Activated CD4-positive, alpha-beta T cell treated with anti-CD3 and anti-CD28 coated beads, Interleukin-10, Interleukin-2, amounts not matched to agents 100 ng/mL and 50 ng/mL, durations not matched to agents 16 hours and 8 hours (primary cell): ENCODE measurements at regions not wholly inside any gene's neighbourhood (a gene's known extent, or its start where the extent isn't known, plus 50 kb on each side); places are given as distances from the start of the nearest gene placed in this dataset.

Experiments used
- DNase-seq: peaks from one replicate; pipeline ENCODE4 v3.0.0-alpha.2; 2020

- DNase-seq = no peak
Measured at GRCh38 chr2:6425032-6425431, 440.7 kb downstream of the CMPK2 start.

DNA sequence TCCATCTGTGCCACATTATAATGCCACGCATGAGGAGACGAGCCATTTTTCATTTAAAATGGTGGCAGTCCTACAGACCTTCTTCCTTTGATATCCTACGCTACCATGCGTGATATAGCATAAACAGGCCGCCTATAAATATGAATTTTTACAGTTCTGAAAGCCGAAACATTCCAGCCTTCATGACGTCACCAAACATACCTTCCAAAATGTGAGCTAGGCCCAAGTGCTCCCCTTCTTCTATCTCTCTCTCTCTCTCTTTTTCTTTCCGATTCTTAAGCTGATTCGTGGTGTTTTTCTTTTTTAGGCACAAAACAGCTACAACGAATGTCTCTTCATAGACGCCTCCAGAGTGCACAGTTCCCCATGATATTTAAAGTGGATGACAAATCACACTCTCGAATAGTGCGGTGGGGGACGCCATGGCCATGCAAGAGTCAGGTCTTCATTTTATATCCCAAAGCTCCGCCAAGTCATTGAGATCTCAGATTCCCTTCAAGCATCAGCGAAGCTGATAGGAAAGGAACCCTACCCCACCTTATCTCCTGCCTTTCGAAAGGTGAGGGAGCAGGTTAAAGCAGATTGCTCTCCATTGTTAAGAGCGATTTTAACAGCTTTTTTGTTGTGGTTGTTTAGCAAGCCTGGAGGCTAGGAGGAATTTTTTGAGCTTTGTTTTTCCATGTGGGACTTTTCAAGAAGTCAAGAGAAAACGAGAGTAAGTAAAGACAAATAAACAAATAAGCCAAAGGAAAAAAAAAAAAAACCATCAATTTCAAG is 436.3 kb downstream of the CMPK2 start:
- DNase-seq = no peak

GRCh38 chr2:6434438-6434837 is 431.3 kb downstream of the CMPK2 start:
- DNase-seq = no peak

DNA sequence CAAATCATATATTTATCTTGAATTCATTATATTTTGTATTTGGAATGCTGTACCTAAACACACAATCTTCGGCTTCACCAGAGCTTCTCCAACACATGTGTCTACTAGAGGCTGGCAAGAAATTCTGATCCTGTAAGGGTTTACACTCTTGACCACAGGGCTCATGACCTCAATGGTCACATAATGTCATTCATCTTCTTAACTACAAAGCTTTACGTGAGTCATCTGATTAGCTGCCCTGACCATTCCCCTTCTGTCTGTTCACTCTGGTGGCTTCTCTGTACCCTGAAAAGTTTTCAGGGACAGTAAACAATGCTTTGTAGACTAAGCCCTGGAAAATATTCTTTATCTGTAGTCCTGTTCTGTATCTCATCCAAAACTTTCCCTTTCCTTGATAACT is 423.9 kb downstream of the CMPK2 start:
- DNase-seq = no peak

GRCh38 chr2:6442252-6442985 is 423.3 kb downstream of the CMPK2 start:
- no peak for DNase-seq

DNA sequence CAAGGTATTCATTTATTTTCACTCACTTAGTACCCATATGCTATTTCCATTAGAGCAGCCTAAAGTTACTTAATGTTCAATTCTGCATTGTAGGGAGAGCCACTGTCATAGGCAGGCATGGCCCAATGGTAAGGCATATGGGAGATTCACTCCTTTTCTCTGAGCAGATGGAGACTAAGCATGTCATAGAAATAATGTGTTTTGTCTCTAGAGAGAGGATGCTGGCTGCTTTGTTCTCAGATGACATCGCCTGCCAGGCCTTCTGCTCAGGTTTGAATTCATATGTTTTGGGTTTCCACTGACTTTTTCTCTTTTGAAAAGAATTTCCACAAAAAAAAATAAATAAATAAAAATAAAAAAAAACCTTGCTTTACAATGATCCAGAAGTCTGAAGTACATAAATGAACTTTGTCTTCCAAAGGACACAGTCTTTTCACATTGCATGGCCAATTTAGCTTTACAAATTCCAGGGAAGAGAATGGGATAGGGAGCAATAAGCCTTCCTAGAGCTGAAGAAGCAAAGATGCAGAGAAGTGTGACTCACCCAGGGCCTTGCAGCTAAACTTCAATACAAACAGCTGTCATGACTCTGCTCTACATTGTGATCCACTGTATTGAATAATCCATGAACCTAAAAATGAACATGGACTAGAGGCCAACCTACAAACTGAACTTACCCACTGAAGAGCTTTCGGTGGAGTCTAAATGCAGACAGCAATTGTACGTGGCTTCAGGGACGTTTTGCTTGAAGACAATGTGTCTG is 422.5 kb downstream of the CMPK2 start:
- DNase-seq = no peak

GRCh38 chr2:6444514-6444913 is 421.2 kb downstream of the CMPK2 start:
- no peak for DNase-seq

- no peak for DNase-seq
Measured at GRCh38 chr2:6445156-6445555, 420.6 kb downstream of the CMPK2 start.

GRCh38 chr2:6446938-6447608 is 418.6 kb downstream of the CMPK2 start:
- DNase-seq = no peak

- DNase-seq = no peak
Measured at GRCh38 chr2:6448893-6449292, 416.8 kb downstream of the CMPK2 start.

GRCh38 chr2:6449343-6449742 is 416.4 kb downstream of the CMPK2 start:
- DNase-seq = no peak

DNA sequence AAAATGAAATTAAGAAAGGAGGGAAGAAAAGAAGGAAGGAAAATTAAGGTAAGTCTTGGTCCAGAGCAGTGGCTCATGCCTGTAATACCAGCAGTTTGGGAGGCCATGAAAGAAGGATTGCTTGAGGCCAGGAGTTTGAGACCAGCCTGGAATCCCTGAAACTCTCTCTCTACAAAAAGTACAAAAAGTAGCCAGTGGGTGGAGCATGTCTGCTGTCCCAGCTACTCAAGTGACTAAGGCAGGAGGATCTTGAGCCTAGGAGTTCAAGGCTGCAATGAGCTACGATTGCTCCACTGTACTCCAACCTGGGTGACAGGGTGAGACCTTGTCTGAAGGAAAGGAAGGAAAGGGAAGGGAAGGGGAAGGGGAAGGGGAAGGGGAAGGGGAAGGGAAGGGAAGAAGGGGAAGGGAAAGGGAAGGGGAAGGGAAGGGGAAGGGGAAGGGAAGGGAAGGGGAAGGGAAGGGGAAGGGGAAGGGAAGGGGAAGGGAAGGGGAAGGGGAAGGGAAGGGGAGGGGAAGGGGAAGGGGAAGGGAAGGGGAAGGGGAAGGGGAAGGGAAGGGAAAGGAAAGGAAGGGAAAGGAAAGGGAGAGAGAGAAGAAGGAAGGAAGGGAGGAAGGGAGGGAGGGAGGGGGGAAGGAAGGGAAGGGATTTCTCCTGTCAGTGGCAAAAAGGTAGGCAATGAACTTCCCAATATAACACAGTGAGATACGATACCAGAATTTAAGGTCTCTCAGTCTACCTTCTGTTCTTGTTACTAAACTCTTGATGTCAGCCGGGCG is 412.8 kb downstream of the CMPK2 start:
- no peak for DNase-seq

- no peak for DNase-seq
Measured at GRCh38 chr2:6454286-6454990, 411.3 kb downstream of the CMPK2 start.

GRCh38 chr2:6459138-6459537 is 406.6 kb downstream of the CMPK2 start:
- DNase-seq = no peak

GRCh38 chr2:6470518-6470917 is 395.2 kb downstream of the CMPK2 start:
- no peak for DNase-seq

- no peak for DNase-seq
Measured at GRCh38 chr2:6471419-6471818, 394.3 kb downstream of the CMPK2 start.

DNA sequence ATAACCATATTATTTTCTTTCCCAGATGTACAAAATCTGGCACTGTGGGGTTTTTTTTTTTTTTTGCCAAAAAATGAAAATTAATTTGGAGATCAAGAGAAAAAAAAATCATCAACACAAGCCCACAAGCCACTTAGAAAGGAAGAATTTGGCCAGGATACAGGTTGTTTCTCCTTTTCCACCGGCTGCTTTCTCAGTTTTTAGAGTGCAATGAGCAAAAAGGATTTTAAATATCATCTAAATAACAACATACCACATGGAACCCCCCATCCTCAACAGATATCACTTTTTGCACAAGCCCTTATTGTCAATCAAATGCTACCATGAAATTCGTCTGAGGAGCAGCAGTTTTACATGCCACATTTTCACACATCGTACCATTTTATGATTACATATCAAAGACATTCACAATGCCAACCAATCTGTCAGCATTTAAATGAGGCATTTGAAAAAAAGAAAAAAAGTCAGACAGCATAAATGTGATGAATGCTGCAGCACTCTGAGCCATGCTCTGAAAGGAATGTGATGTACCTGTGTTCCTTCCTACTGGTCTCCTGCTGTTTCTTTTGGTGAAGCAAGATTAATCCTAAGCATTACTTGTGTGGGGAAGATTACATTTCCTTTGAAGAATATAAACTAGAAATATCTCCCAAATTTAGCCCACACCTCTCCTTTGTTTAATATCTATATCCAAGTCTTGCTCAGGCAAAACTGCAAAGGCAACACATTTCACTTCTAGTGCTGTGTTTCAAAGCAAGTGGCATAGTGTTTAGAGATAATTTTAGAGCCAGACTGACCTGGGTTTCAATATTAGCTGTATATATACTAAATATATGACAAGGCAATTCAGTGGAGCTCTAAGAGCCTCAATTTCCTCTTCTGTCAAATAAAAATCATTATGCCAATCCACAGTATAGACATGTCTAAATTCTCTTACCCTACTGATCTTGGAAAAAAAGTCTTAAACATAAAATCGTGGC is 391.3 kb downstream of the CMPK2 start:
- DNase-seq = no peak

- no peak for DNase-seq
Measured at GRCh38 chr2:6475155-6475940, 390.4 kb downstream of the CMPK2 start.

- no peak for DNase-seq
Measured at GRCh38 chr2:6480514-6480913, 385.2 kb downstream of the CMPK2 start.

- DNase-seq = no peak
Measured at GRCh38 chr2:6482256-6482655, 383.5 kb downstream of the CMPK2 start.
